ENCODE measurements at regions not wholly inside any gene's neighbourhood (a gene's known extent, or its start where the extent isn't known, plus 50 kb on each side); places are given as distances from the start of the nearest gene placed in this dataset.

GRCh38 chr16:59601452-59601851, 867.3 kb upstream of the GOT2 start:
- TF ChIP-seq IRF3 (IDR thresholded peaks at IDR 0.05; ENCODE audit: low read depth, low read length) (no peak), CTCF (IDR thresholded peaks at IDR 0.05) (no peak), NRF1 (IDR thresholded peaks at IDR 0.05; ENCODE audit: low read depth, low read length) (no peak), FOXM1 (IDR thresholded peaks at IDR 0.05; ENCODE audit: low read depth) (no peak), REST (IDR thresholded peaks at IDR 0.05; ENCODE audit: low read depth, low read length) (no peak), EZH2phosphoT487 (IDR thresholded peaks at IDR 0.05; ENCODE audit: borderline replicate concordance, low read depth) (no peak), RCOR1 (IDR thresholded peaks at IDR 0.05; ENCODE audit: low read length) (no peak), RFX5 (IDR thresholded peaks at IDR 0.05; ENCODE audit: low read length) (no peak), RXRA (IDR thresholded peaks at IDR 0.05; ENCODE audit: borderline replicate concordance, low read depth) (no peak), GABPA (IDR thresholded peaks at IDR 0.05; ENCODE audit: low read depth) (no peak)

Data from SK-N-SH (cell line).